GM18508 (cell line): ENCODE measurements at regions not wholly inside any gene's neighbourhood (a gene's known extent, or its start where the extent isn't known, plus 50 kb on each side); places are given as distances from the start of the nearest gene placed in this dataset.

ENCODE experiments used
- ATAC-seq: cut with Tn5 transposase; IDR thresholded peaks from one replicate; pipeline ENCODE4 v1.9.1; 2021; ENCODE audit warnings: moderate number of reproducible peaks; ENCODE audit not compliant: insufficient read depth, unreplicated experiment

- no peak for ATAC-seq
Observed at GRCh38 chr13:70362820-70363570, 254.7 kb upstream of the KLHL1 start.

GRCh38 chr13:70357031-70357430, 248.8 kb upstream of the KLHL1 start:
- ATAC-seq: no peak

- no peak for ATAC-seq
Observed at GRCh38 chr13:70353096-70353495, 244.8 kb upstream of the KLHL1 start.

GRCh38 chr13:70347947-70348620, 239.8 kb upstream of the KLHL1 start:
- ATAC-seq: no peak

GRCh38 chr13:70339738-70340137, 231.5 kb upstream of the KLHL1 start:
- no peak for ATAC-seq

GRCh38 chr13:70338609-70339008, 230.4 kb upstream of the KLHL1 start:
- ATAC-seq: no peak

- ATAC-seq: no peak
Observed at GRCh38 chr13:70336866-70337265, 228.6 kb upstream of the KLHL1 start.

- no peak for ATAC-seq
Observed at GRCh38 chr13:70333752-70334151, 225.5 kb upstream of the KLHL1 start.

GRCh38 chr13:70330697-70331361, 222.6 kb upstream of the KLHL1 start:
- no peak for ATAC-seq

GRCh38 chr13:70324519-70324918, 216.3 kb upstream of the KLHL1 start:
- no peak for ATAC-seq

GRCh38 chr13:70311191-70311590, 202.9 kb upstream of the KLHL1 start:
- no peak for ATAC-seq

GRCh38 chr13:70310396-70311119, 202.3 kb upstream of the KLHL1 start:
- no peak for ATAC-seq

- ATAC-seq: no peak
Observed at GRCh38 chr13:70297189-70297616, 189.0 kb upstream of the KLHL1 start.

- no peak for ATAC-seq
Observed at GRCh38 chr13:70284371-70284770, 176.1 kb upstream of the KLHL1 start.

GRCh38 chr13:70275841-70276240, 167.6 kb upstream of the KLHL1 start:
- no peak for ATAC-seq

- ATAC-seq: no peak
Observed at GRCh38 chr13:70255406-70255991, 147.2 kb upstream of the KLHL1 start.

GRCh38 chr13:70253834-70254233, 145.6 kb upstream of the KLHL1 start:
- ATAC-seq: no peak

GRCh38 chr13:70253411-70253810, 145.2 kb upstream of the KLHL1 start:
- no peak for ATAC-seq

GRCh38 chr13:70249332-70250064, 141.2 kb upstream of the KLHL1 start:
- ATAC-seq: no peak

- no peak for ATAC-seq
Observed at GRCh38 chr13:70237131-70237530, 128.9 kb upstream of the KLHL1 start.
